GM12878 (cell line): ENCODE measurements at regions not wholly inside any gene's neighbourhood (a gene's known extent, or its start where the extent isn't known, plus 50 kb on each side); places are given as distances from the start of the nearest gene placed in this dataset.

Experiments
- ATAC-seq: fragments of 200-7000 bp; cut with Tn5 transposase; 3 replicates; pipeline ENCODE4 v1.9.1; 2020; ENCODE audit warnings: mild to moderate bottlenecking, moderate library complexity
- BruUV-seq: library from RNA; stranded (reverse); fragments of 400-500 nt; replicated peaks from 2 replicates; lab custom pipeline; 2021; lab: Mats Ljungman, UMichigan
- CTCF ChIA-PET: fragments of 300-600 bp; sonication (Branson Sonifier 250); formaldehyde crosslinking; extraction: SDS; loops from one replicate; lab custom pipeline; 2021; ENCODE audit warnings: inconsistent platforms; lab: Yijun Ruan, JAX
- POLR2A ChIA-PET: fragments of 350-600 bp; formaldehyde crosslinking; extraction: SDS; loops from one replicate; lab custom pipeline; 2021; ENCODE audit warnings: inconsistent platforms; lab: Charles Lee
- RAD21 ChIA-PET: fragments of 300-600 bp; sonication (Branson Sonifier 250); formaldehyde crosslinking; loops from one replicate; lab custom pipeline; 2023; ENCODE audit warnings: antibody characterized with exemption; ENCODE audit not compliant: unreplicated experiment; lab: Charles Lee
- SMC1A ChIA-PET: fragments of 300-600 bp; sonication (Branson Sonifier 250); formaldehyde crosslinking; loops from one replicate; lab custom pipeline; 2023; ENCODE audit not compliant: unreplicated experiment, uncharacterized antibody; lab: Charles Lee
- DNase-seq: peaks from one replicate; pipeline ENCODE4 v3.0.0-alpha.2; 2011; ENCODE audit warnings: low read depth, low spot score
- FAIRE-seq: peaks from 3 replicates; lab custom pipeline; 2011; peaks lifted over from hg19 to GRCh38; lab: Jason Lieb, UNC
- H2AFZ ChIP-seq: 2 replicates; pipeline ENCODE4 v1.6.0; 2011; ENCODE audit warnings: low read depth, low read length, control low read depth; ENCODE audit not compliant: control insufficient read depth
- H3K27ac ChIP-seq: 2 replicates; pipeline ENCODE4 v1.5.1; 2011; ENCODE audit warnings: control low read depth; ENCODE audit not compliant: control insufficient read depth, insufficient read depth
- H3K27me3 ChIP-seq, 2 experiments: replicated peaks in 1 of 2; 2 replicates each; pipeline versions ENCODE4 v1.6.0 to v1.6.1; 2011; ENCODE audit warnings: low read length in 1 of 2; ENCODE audit not compliant: control insufficient read depth in 2 of 2, insufficient read depth in 2 of 2
- H3K36me3 ChIP-seq, 2 experiments: 2 replicates each; pipeline ENCODE4 v1.5.1; 2011; ENCODE audit warnings: low read length in 1 of 2; ENCODE audit not compliant: control insufficient read depth in 2 of 2, insufficient read depth in 2 of 2
- H3K4me1 ChIP-seq: 2 replicates; pipeline ENCODE4 v1.6.1; 2011; ENCODE audit warnings: mild to moderate bottlenecking, low read length, moderate library complexity, mixed read lengths; ENCODE audit not compliant: control insufficient read depth, insufficient read depth
- H3K4me2 ChIP-seq: 2 replicates; pipeline ENCODE4 v1.6.0; 2011; ENCODE audit warnings: control low read depth; ENCODE audit not compliant: control insufficient read depth, insufficient read depth
- H3K4me3 ChIP-seq: fragments of 200-600 bp; sonication (generic); 2 replicates; pipeline ENCODE4 v1.5.1; 2016
- H3K79me2 ChIP-seq: 2 replicates; pipeline ENCODE4 v1.6.0; 2011; ENCODE audit warnings: low read length; ENCODE audit not compliant: control insufficient read depth, insufficient read depth
- H3K9ac ChIP-seq: 2 replicates; pipeline ENCODE4 v1.8.0; 2011; ENCODE audit warnings: low read length, control low read depth, mixed read lengths; ENCODE audit not compliant: control insufficient read depth, insufficient read depth
- H3K9me3 ChIP-seq: replicated peaks from 3 replicates; pipeline ENCODE4 v1.5.1; 2011; ENCODE audit warnings: mild to moderate bottlenecking, low read length; ENCODE audit not compliant: control insufficient read depth, insufficient read depth
- H4K20me1 ChIP-seq: 2 replicates; pipeline ENCODE4 v1.6.0; 2011; ENCODE audit not compliant: control insufficient read depth, insufficient read depth
- ASH2L ChIP-seq: fragments of 300-600, 200-600 bp; sonication (generic); IDR thresholded peaks from 2 replicates; pipeline ENCODE4 v1.6.1; 2017; ENCODE audit warnings: low read depth, mild to moderate bottlenecking, borderline replicate concordance
- BACH1 ChIP-seq: fragments of 450-650 bp; IDR thresholded peaks from 2 replicates; pipeline ENCODE4 v1.6.1; 2017; ENCODE audit warnings: mild to moderate bottlenecking, borderline replicate concordance
- CBFB ChIP-seq: IDR thresholded peaks from 2 replicates; pipeline ENCODE4 v1.6.1; 2016; ENCODE audit warnings: antibody characterized with exemption, low read depth
- CREM ChIP-seq: IDR thresholded peaks from 2 replicates; pipeline ENCODE4 v1.6.1; 2014; ENCODE audit warnings: antibody characterized with exemption, low read depth
- FOXK2 ChIP-seq: fragments of 450-650 bp; IDR thresholded peaks from 2 replicates; pipeline ENCODE4 v1.6.1; 2017; ENCODE audit warnings: mild to moderate bottlenecking, moderate library complexity
- IRF4 ChIP-seq: IDR thresholded peaks from 2 replicates; pipeline ENCODE4 v1.6.1; 2011; ENCODE audit warnings: low read depth, low read length
- IRF5 ChIP-seq: fragments of 450-650 bp; IDR thresholded peaks from 2 replicates; pipeline ENCODE4 v1.6.1; 2017; ENCODE audit warnings: borderline replicate concordance
- JUND ChIP-seq: IDR thresholded peaks from 2 replicates; pipeline ENCODE4 v1.6.1; 2012; ENCODE audit warnings: low read depth, mild to moderate bottlenecking, low read length, improper control_type of control experiment, moderate library complexity
- LARP7 ChIP-seq: fragments of 450-650 bp; IDR thresholded peaks from 2 replicates; pipeline ENCODE4 v1.6.1; 2017; ENCODE audit warnings: mild to moderate bottlenecking
- NFIC ChIP-seq: IDR thresholded peaks from 2 replicates; pipeline ENCODE4 v1.6.1; 2012; ENCODE audit warnings: low read depth, mild to moderate bottlenecking, inconsistent platforms, low read length, moderate library complexity
- NFXL1 ChIP-seq: fragments of 450-650 bp; IDR thresholded peaks from 2 replicates; pipeline ENCODE4 v1.6.1; 2017; ENCODE audit warnings: antibody characterized with exemption, mild to moderate bottlenecking, borderline replicate concordance
- POLR2A ChIP-seq: IDR thresholded peaks from 2 replicates; pipeline ENCODE4 v1.6.1; 2011; ENCODE audit warnings: low read depth, mild to moderate bottlenecking, low read length
- PRDM15 ChIP-seq: fragments of 450-650 bp; formaldehyde crosslinking; IDR thresholded peaks from 2 replicates; pipeline ENCODE4 v1.4.0; 2020; ENCODE audit warnings: mild to moderate bottlenecking, moderate library complexity
- TCF12 ChIP-seq: IDR thresholded peaks from 2 replicates; pipeline ENCODE4 v1.6.1; 2011; ENCODE audit warnings: low read depth, mild to moderate bottlenecking, low read length
- ZNF687 ChIP-seq: fragments of 450-650 bp; IDR thresholded peaks from 2 replicates; pipeline ENCODE4 v1.6.1; 2017; ENCODE audit warnings: mild to moderate bottlenecking, moderate library complexity
- whole genome bisulfite sequencing: methylation state at CpG from one replicate; pipeline ENCODE4 v1.1.6; 2016; ENCODE audit warnings: low lambda C conversion rate; ENCODE audit not compliant: insufficient replicate concordance, insufficient coverage; ENCODE audit errors: missing lambda C conversion rate; 5-methylcytosine and 5-hydroxymethylcytosine counted together
- in situ Hi-C: fragments of 300-500 bp; cut with MboI; formaldehyde crosslinking; loops from 9 replicates; pipeline ENCODE4 v1.14.3; 2018; ENCODE audit warnings: mixed read lengths
- intact Hi-C: fragments of 100-400 bp; cut with micrococcal nuclease; formaldehyde crosslinking; loops from one replicate; pipeline ENCODE4 v1.14.2; 2022; ENCODE audit not compliant: unreplicated experiment

- CTCF ChIA-PET, result interaction anchor here (0.5 to 1.9 kb wide), 8 partner anchors 11 to 320 kb away, joined by 3 to 8 read pairs (median 5); no protein-coding TSS in a partner anchor
- Histone ChIP-seq H3K79me2 (peaks cover 9% of the 10 kb centered on the region), H2AFZ (no peak overlapping the region), H3K9ac (peak overlapping the region; percentile 22), H3K4me2 (peak overlapping the region; percentile 38), H3K9me3 (no peaks in the 10 kb centered on the region), H3K36me3 (no peaks in the 10 kb centered on the region), H3K27ac (peak overlapping the region; percentile 92), H3K4me3 (peak overlapping the region; percentile 27; the same call in 1 of the 2 replicates), H3K27me3 (no peaks in the 10 kb centered on the region), H3K4me1 (peaks cover 54% of the 10 kb centered on the region), H4K20me1 (no peaks in the 10 kb centered on the region)
- ATAC-seq (peak; percentile 88), FAIRE-seq (peak; percentile 86), DNase-seq (peak; percentile 91)
- RAD21 ChIA-PET, result interaction anchor here (0.9 to 10.6 kb wide), 23 partner anchors 8 to 320 kb away, joined by 3 to 126 read pairs (median 6); no protein-coding TSS in a partner anchor
- POLR2A ChIA-PET, result interaction anchor here (0.6 to 3.7 kb wide), 11 partner anchors 8 to 336 kb away, joined by 3 to 18 read pairs (median 4); no protein-coding TSS in a partner anchor
- no TSS peak for BruUV-seq
- in situ Hi-C loops (no loop called here), intact Hi-C loops (no loop called here)
- SMC1A ChIA-PET, result interaction anchor here (0.6 to 26.8 kb wide), 22 partner anchors 8 to 319 kb away, joined by 3 to 467 read pairs (median 4); no protein-coding TSS in a partner anchor
- WGBS, result 0% methylated on average over 3 of the region's 3 CpGs
- TF ChIP-seq ZNF687 (no peak), JUND (no peak), ASH2L (no peak), CREM (peak; percentile 70), POLR2A (no peak), NFXL1 (no peak), PRDM15 (CRISPR knock-in tag) (no peak), NFIC (peak; percentile 96), IRF4 (peak; percentile 77), LARP7 (no peak), IRF5 (no peak), TCF12 (0 out of 2 replicates have a peak, but pooled peaks have one; percentile 34), CBFB (peak; percentile 98), BACH1 (no peak), FOXK2 (no peak)
Observed at GRCh38 chr2:62313449-62314227, 117.7 kb downstream of the B3GNT2 start.
